Lung (tissue), 11 donors: ENCODE measurements at regions not wholly inside any gene's neighbourhood (a gene's known extent, or its start where the extent isn't known, plus 50 kb on each side); places are given as distances from the start of the nearest gene placed in this dataset.

Source experiments
- ATAC-seq: fragments of 200-7000 bp; cut with Tn5 transposase; one replicate; pipeline ENCODE4 v1.9.1; 2020; ENCODE audit warnings: moderate number of reproducible peaks; ENCODE audit not compliant: insufficient read depth, low FRiP score
- DNase-seq, 3 donors: peaks; one replicate each; pipeline ENCODE4 v3.0.0-alpha.2; 2013 to 2017
- H3K27ac ChIP-seq, 2 donors: one replicate each; pipeline ENCODE4 v1.5.1; 2013; ENCODE audit warnings: mild to moderate bottlenecking in 2 of 2, moderate library complexity in 2 of 2, control low read depth in 1 of 2, inconsistent platforms in 1 of 2, low read depth in 1 of 2, low read length in 1 of 2
- H3K27me3 ChIP-seq, 3 donors: one replicate each; pipeline ENCODE4 v1.5.1; 2013; ENCODE audit warnings: low read length in 2 of 3; ENCODE audit not compliant: control insufficient read depth in 3 of 3, insufficient read depth in 3 of 3
- H3K36me3 ChIP-seq, 4 donors: one replicate each; pipeline ENCODE4 v1.5.1; 2013; ENCODE audit warnings: low read length in 4 of 4, mild to moderate bottlenecking in 1 of 4, moderate library complexity in 1 of 4; ENCODE audit not compliant: control insufficient read depth in 4 of 4, insufficient read depth in 4 of 4
- H3K4me1 ChIP-seq, 5 donors: one replicate each; pipeline ENCODE4 v1.5.1; 2013; ENCODE audit warnings: low read length in 5 of 5, mild to moderate bottlenecking in 2 of 5, moderate library complexity in 1 of 5; ENCODE audit not compliant: control insufficient read depth in 5 of 5, insufficient read depth in 5 of 5
- H3K4me3 ChIP-seq: one replicate; pipeline ENCODE4 v1.5.1; 2013; ENCODE audit warnings: mild to moderate bottlenecking, control low read depth, moderate library complexity
- H3K9ac ChIP-seq, 2 donors: one replicate each; pipeline ENCODE4 v1.5.1; 2013; ENCODE audit warnings: low read length in 2 of 2, control low read depth in 1 of 2; ENCODE audit not compliant: insufficient read depth in 1 of 2
- H3K9me3 ChIP-seq, 4 donors: one replicate each; pipeline ENCODE4 v1.5.1; 2013; ENCODE audit warnings: low read length in 3 of 4, mild to moderate bottlenecking in 1 of 4, moderate library complexity in 1 of 4; ENCODE audit not compliant: control insufficient read depth in 4 of 4, insufficient read depth in 3 of 4
- WGBS, 2 donors: extraction: QIAGEN DNeasy Blood & Tissue Kit; methylation state at CpG; one replicate each; pipeline ENCODE4 v1.1.7; 2013; 5-methylcytosine and 5-hydroxymethylcytosine counted together
- TF ChIP-seq, protein P1 (sequence below): IDR thresholded peaks from 2 replicates; pipeline ENCODE4 v1.5.1; 2012; ENCODE audit warnings: mild to moderate bottlenecking; ENCODE audit errors: control extremely low read depth, extremely low read depth
- donor health status: control.
- donor health status: control.
- donor health status: Bipolar disorder and iron deficiency.
- donor health status: healthy.
- donor health status: DM: yes; HTN: yes; CAD: no.

DNA sequence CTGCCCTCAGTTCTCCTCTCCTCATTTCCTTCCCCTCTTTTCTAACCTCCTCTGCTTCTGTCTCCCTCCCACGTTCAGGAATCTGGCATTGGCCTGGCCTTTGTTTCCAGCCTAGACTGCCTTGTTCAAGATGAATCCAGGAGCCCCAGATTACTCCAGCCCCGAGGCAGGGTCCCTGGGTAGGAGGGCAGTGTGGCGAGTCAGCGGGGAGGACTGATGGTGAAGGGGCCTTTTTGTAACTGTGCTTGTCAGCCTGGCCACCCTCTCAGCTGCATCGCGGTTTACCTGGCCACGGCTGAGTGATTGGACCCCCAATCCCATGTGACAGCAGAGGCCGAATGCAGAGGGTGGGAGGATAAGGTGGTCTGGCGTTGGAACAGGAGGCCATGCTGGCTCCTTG, 96.1 kb upstream of the SHH start:
- H3K9ac ChIP-seq, result no peak overlapping the region
- 78 to 80% methylated on average over 9 of the region's 9 CpGs for WGBS, 2 donors
- H3K9me3 ChIP-seq, result peaks cover 0 to 8% (median 5%) of the 10 kb centered on the region in 4 donors
- no peak overlapping the region for H3K4me3 ChIP-seq
- peak overlapping the region in 1 of 2 donors; percentile 10 for H3K27ac ChIP-seq
- ATAC-seq (no peak), DNase-seq (no peak)
- no peaks in the 10 kb centered on the region for H3K36me3 ChIP-seq
- H3K4me1 ChIP-seq, result peaks cover 0 to 8% (median 5%) of the 10 kb centered on the region in 5 donors
- TF ChIP-seq, protein P1, sequence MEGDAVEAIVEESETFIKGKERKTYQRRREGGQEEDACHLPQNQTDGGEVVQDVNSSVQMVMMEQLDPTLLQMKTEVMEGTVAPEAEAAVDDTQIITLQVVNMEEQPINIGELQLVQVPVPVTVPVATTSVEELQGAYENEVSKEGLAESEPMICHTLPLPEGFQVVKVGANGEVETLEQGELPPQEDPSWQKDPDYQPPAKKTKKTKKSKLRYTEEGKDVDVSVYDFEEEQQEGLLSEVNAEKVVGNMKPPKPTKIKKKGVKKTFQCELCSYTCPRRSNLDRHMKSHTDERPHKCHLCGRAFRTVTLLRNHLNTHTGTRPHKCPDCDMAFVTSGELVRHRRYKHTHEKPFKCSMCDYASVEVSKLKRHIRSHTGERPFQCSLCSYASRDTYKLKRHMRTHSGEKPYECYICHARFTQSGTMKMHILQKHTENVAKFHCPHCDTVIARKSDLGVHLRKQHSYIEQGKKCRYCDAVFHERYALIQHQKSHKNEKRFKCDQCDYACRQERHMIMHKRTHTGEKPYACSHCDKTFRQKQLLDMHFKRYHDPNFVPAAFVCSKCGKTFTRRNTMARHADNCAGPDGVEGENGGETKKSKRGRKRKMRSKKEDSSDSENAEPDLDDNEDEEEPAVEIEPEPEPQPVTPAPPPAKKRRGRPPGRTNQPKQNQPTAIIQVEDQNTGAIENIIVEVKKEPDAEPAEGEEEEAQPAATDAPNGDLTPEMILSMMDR, result no peak
- no peaks in the 10 kb centered on the region for H3K27me3 ChIP-seq

DNA sequence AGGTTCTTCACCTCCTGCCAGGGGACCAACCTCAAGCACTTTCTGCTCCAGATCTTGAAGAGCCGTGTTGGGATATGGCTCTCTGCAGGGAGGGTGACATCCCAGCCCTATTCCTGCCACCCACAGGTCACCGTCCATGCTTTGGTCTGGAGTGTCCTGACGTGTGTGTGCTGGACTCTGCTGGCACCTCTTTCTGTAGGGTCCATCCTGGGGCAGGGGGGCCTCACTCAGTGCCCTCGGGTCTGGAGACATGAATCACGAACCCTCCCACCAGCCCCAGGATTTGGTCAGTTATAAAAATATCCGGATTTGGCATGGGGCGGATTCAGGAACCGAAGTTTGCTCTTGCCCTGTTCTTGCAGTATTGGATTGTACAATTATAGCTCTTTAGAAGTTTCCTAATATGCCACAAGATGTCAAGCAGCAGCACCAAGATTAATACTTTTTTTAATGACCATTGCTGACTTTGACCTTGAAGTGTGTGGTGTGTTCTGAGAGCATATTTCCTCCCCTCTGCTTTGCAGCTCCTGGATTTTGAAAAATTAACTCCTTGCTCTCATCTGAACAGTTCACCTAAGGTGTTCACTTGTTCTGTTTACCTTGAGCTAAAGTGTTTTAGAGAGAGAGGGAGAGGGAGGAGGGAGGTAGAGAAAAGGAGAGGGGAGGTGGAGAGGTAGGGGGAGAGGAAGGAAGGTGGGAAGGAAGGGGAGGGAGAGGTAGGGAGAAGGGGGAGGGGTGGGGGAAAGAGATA, 95.4 kb upstream of the SHH start:
- H3K4me1 ChIP-seq, result peaks cover 0 to 8% (median 5%) of the 10 kb centered on the region in 5 donors
- no peaks in the 10 kb centered on the region for H3K27me3 ChIP-seq
- ATAC-seq (peak; percentile 9), DNase-seq (peak in 2 of 3 donors; percentile 38 to 70)
- peaks cover 0 to 8% (median 5%) of the 10 kb centered on the region in 4 donors for H3K9me3 ChIP-seq
- TF ChIP-seq, protein P1, result no peak
- no peaks in the 10 kb centered on the region for H3K36me3 ChIP-seq
- H3K9ac ChIP-seq, result no peak overlapping the region
- H3K27ac ChIP-seq, result peak overlapping the region in 1 of 2 donors; percentile 71
- 32 to 70% methylated on average over 8 of the region's 8 CpGs for WGBS, 2 donors
- no peak overlapping the region for H3K4me3 ChIP-seq

DNA sequence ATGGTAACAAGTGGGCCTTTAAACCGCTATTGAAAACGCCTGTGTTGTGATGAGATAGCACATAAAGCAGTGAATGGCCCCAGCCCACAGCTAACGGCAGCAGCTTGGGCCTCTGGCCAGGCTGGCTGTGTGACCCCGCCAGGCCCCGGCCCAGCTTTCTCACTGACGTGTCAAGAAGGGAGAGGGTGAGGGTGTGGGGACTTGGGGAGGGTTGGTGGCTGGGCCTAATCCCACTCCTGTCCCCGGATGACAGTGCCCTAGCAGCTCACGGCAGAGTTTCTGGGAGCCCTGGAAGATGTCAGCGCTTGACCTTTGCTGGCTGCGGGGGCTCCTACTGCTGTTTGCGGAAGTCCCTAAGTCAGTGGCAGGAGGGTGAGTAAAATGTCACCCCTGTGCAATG, 88.9 kb upstream of the SHH start:
- Histone ChIP-seq H3K9me3 (peaks cover 0 to 16% (median 0%) of the 10 kb centered on the region in 4 donors), H3K27me3 (no peaks in the 10 kb centered on the region), H3K4me3 (no peak overlapping the region), H3K27ac (no peak overlapping the region), H3K4me1 (no peaks in the 10 kb centered on the region), H3K9ac (no peak overlapping the region), H3K36me3 (no peaks in the 10 kb centered on the region)
- ATAC-seq, result no peak
- WGBS, 2 donors, result 86 to 90% methylated on average over 11 of the region's 11 CpGs
- DNase-seq, result no peak
- TF ChIP-seq, protein P1, result no peak
